ENCODE measurements at regions not wholly inside any gene's neighbourhood (a gene's known extent, or its start where the extent isn't known, plus 50 kb on each side); places are given as distances from the start of the nearest gene placed in this dataset.
A peak's percentile ranks its signal among the peaks of the same experiment; 100 is the strongest.

GRCh38 chr15:47551079-47551478 lies 166.2 kb upstream of the SEMA6D start:
- Mint-ChIP-seq H3K9me3 (no peaks in the 10 kb centered on the region), H3K4me1 (peaks cover 4% of the 10 kb centered on the region), H3K27ac (no peak overlapping the region), H3K27me3 (ENCODE audit: low read depth, poor library complexity) (no peaks in the 10 kb centered on the region), H3K4me3 (no peak overlapping the region), H3K36me3 (ENCODE audit: low read depth) (no peaks in the 10 kb centered on the region)
- TF ChIP-seq CTCF (IDR thresholded peaks at IDR 0.05): no peak
- peak; percentile 11 for DNase-seq

GRCh38 chr15:47551546-47551945 lies 165.8 kb upstream of the SEMA6D start:
- H3K36me3 Mint-ChIP-seq (ENCODE audit: low read depth): no peaks in the 10 kb centered on the region
- no peak overlapping the region for H3K4me3 Mint-ChIP-seq
- DNase-seq: no peak
- no peaks in the 10 kb centered on the region for H3K27me3 Mint-ChIP-seq (ENCODE audit: low read depth, poor library complexity)
- peaks cover 4% of the 10 kb centered on the region for H3K4me1 Mint-ChIP-seq
- H3K27ac Mint-ChIP-seq: no peak overlapping the region
- no peaks in the 10 kb centered on the region for H3K9me3 Mint-ChIP-seq
- no peak for TF ChIP-seq CTCF (IDR thresholded peaks at IDR 0.05)

- H3K36me3 Mint-ChIP-seq (ENCODE audit: low read depth): no peaks in the 10 kb centered on the region
- no peaks in the 10 kb centered on the region for H3K9me3 Mint-ChIP-seq
- H3K4me1 Mint-ChIP-seq: peaks cover 4% of the 10 kb centered on the region
- no peak overlapping the region for H3K4me3 Mint-ChIP-seq
- no peak for DNase-seq
- no peaks in the 10 kb centered on the region for H3K27me3 Mint-ChIP-seq (ENCODE audit: low read depth, poor library complexity)
- TF ChIP-seq CTCF (IDR thresholded peaks at IDR 0.05): no peak
- no peak overlapping the region for H3K27ac Mint-ChIP-seq
These were observed 164.2 kb upstream of the SEMA6D start for GRCh38 chr15:47552978-47553608.

GRCh38 chr15:47553947-47554346 lies 163.4 kb upstream of the SEMA6D start:
- no peak for DNase-seq
- peaks cover 5% of the 10 kb centered on the region for H3K9me3 Mint-ChIP-seq
- H3K4me3 Mint-ChIP-seq: no peak overlapping the region
- peaks cover 4% of the 10 kb centered on the region for H3K4me1 Mint-ChIP-seq
- no peaks in the 10 kb centered on the region for H3K36me3 Mint-ChIP-seq (ENCODE audit: low read depth)
- no peaks in the 10 kb centered on the region for H3K27me3 Mint-ChIP-seq (ENCODE audit: low read depth, poor library complexity)
- no peak for TF ChIP-seq CTCF (IDR thresholded peaks at IDR 0.05)
- H3K27ac Mint-ChIP-seq: no peak overlapping the region

GRCh38 chr15:47561102-47561501 lies 156.2 kb upstream of the SEMA6D start:
- DNase-seq: no peak

More at GRCh38 chr15:47561102-47561501, 156.2 kb upstream of the SEMA6D start:
- no peaks in the 10 kb centered on the region for H3K4me1 Mint-ChIP-seq
- no peak for TF ChIP-seq CTCF (IDR thresholded peaks at IDR 0.05)
- no peaks in the 10 kb centered on the region for H3K36me3 Mint-ChIP-seq (ENCODE audit: low read depth)
- peaks cover 4% of the 10 kb centered on the region for H3K27me3 Mint-ChIP-seq (ENCODE audit: low read depth, poor library complexity)
- peaks cover 28% of the 10 kb centered on the region for H3K9me3 Mint-ChIP-seq
- H3K4me3 Mint-ChIP-seq: no peak overlapping the region
- H3K27ac Mint-ChIP-seq: no peak overlapping the region

All from nephron progenitor cell (in vitro differentiated cells).